ENCODE measurements at regions not wholly inside any gene's neighbourhood (a gene's known extent, or its start where the extent isn't known, plus 50 kb on each side); places are given as distances from the start of the nearest gene placed in this dataset.

GRCh38 chr3:124520970-124521369, 209.3 kb upstream of the UMPS start:
- Histone ChIP-seq H3K36me3 (ENCODE audit: insufficient read depth, low read length) (no peaks in the 10 kb centered on the region), H4K20me1 (ENCODE audit: insufficient read depth, low read length) (no peaks in the 10 kb centered on the region), H3K4me3 (ENCODE audit: insufficient read depth, low read length) (no peak overlapping the region), H3K4me1 (ENCODE audit: insufficient read depth, low read length) (no peaks in the 10 kb centered on the region), H2AFZ (ENCODE audit: low read length) (no peak overlapping the region), H3K27me3 (ENCODE audit: insufficient read depth, low read length) (peaks cover 16% of the 10 kb centered on the region), H3K4me2 (ENCODE audit: insufficient read depth, low read length) (no peak overlapping the region), H3K27ac (ENCODE audit: low read depth, low read length) (no peak overlapping the region), H3K79me2 (ENCODE audit: insufficient read depth, low read length) (no peaks in the 10 kb centered on the region), H3K9me3 (ENCODE audit: low read depth, low read length) (no peaks in the 10 kb centered on the region)
- TF ChIP-seq CTCF (IDR thresholded peaks at IDR 0.05; ENCODE audit: extremely low read depth, low read depth, low read length) = no peak
- DNase-seq (ENCODE audit: insufficient read length, low spot score, missing footprints) = no peak

GRCh38 chr3:124522082-124522625, 208.1 kb upstream of the UMPS start:
- no peaks in the 10 kb centered on the region for H4K20me1 ChIP-seq (ENCODE audit: insufficient read depth, low read length)
- H3K4me3 ChIP-seq (ENCODE audit: insufficient read depth, low read length) = no peak overlapping the region
- TF ChIP-seq CTCF (IDR thresholded peaks at IDR 0.05; ENCODE audit: extremely low read depth, low read depth, low read length) = no peak
- no peak overlapping the region for H2AFZ ChIP-seq (ENCODE audit: low read length)
- H3K4me1 ChIP-seq (ENCODE audit: insufficient read depth, low read length) = no peaks in the 10 kb centered on the region
- no peaks in the 10 kb centered on the region for H3K36me3 ChIP-seq (ENCODE audit: insufficient read depth, low read length)
- no peak overlapping the region for H3K27ac ChIP-seq (ENCODE audit: low read depth, low read length)
- DNase-seq (ENCODE audit: insufficient read length, low spot score, missing footprints) = no peak
- no peak overlapping the region for H3K4me2 ChIP-seq (ENCODE audit: insufficient read depth, low read length)
- no peaks in the 10 kb centered on the region for H3K9me3 ChIP-seq (ENCODE audit: low read depth, low read length)
- no peaks in the 10 kb centered on the region for H3K79me2 ChIP-seq (ENCODE audit: insufficient read depth, low read length)
- H3K27me3 ChIP-seq (ENCODE audit: insufficient read depth, low read length) = peaks cover 16% of the 10 kb centered on the region

GRCh38 chr3:124526601-124527000, 203.7 kb upstream of the UMPS start:
- no peaks in the 10 kb centered on the region for H3K9me3 ChIP-seq (ENCODE audit: low read depth, low read length)
- peaks cover 4% of the 10 kb centered on the region for H3K27me3 ChIP-seq (ENCODE audit: insufficient read depth, low read length)
- no peak overlapping the region for H3K27ac ChIP-seq (ENCODE audit: low read depth, low read length)
- H3K36me3 ChIP-seq (ENCODE audit: insufficient read depth, low read length) = no peaks in the 10 kb centered on the region
- peak; percentile 14 for TF ChIP-seq CTCF (IDR thresholded peaks at IDR 0.05; ENCODE audit: extremely low read depth, low read depth, low read length)
- DNase-seq (ENCODE audit: insufficient read length, low spot score, missing footprints) = no peak
- no peaks in the 10 kb centered on the region for H3K4me1 ChIP-seq (ENCODE audit: insufficient read depth, low read length)
- no peaks in the 10 kb centered on the region for H3K79me2 ChIP-seq (ENCODE audit: insufficient read depth, low read length)
- no peaks in the 10 kb centered on the region for H4K20me1 ChIP-seq (ENCODE audit: insufficient read depth, low read length)
- H3K4me3 ChIP-seq (ENCODE audit: insufficient read depth, low read length) = no peak overlapping the region
- H3K4me2 ChIP-seq (ENCODE audit: insufficient read depth, low read length) = no peak overlapping the region
- no peak overlapping the region for H2AFZ ChIP-seq (ENCODE audit: low read length)

DNA sequence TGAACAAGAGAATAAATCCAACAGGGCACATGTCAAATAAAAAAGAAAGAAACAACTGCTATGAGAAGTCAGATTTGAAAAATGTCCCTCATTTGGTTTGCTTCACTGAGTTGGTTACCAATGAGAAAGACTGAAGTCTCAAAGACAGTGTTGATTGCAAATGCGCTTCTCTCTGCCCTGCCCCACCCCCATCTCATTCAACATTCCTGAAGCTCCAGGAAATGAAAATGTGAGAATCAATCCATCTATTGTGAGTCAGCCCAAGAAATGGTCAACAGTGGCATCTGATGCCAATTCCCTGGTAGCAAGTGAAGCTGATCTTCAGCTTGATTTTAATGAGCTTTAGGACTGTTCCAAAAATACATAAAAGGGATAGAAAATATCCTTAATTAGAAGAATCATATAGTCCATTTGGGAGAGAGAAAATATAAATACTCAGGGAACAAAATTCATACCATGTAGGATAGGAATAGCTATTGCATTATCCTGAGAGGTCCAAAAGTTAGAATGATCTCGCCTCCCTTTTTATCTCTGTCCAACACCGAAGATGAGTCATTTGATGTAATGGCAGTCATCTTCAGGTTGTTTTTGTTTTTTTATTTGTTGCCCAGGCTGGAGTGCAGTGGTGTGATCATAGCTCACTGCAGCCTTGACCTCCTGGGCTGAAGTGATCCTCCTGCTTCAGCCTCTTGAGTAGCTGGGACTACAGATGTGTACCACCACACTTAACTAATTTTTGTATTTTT, 200.3 kb upstream of the UMPS start:
- no peak overlapping the region for H3K4me2 ChIP-seq (ENCODE audit: insufficient read depth, low read length)
- TF ChIP-seq CTCF (IDR thresholded peaks at IDR 0.05; ENCODE audit: extremely low read depth, low read depth, low read length) = no peak
- no peak overlapping the region for H2AFZ ChIP-seq (ENCODE audit: low read length)
- peaks cover 4% of the 10 kb centered on the region for H3K27me3 ChIP-seq (ENCODE audit: insufficient read depth, low read length)
- no peak for DNase-seq (ENCODE audit: insufficient read length, low spot score, missing footprints)
- no peaks in the 10 kb centered on the region for H3K4me1 ChIP-seq (ENCODE audit: insufficient read depth, low read length)
- H3K9me3 ChIP-seq (ENCODE audit: low read depth, low read length) = no peaks in the 10 kb centered on the region
- no peak overlapping the region for H3K27ac ChIP-seq (ENCODE audit: low read depth, low read length)
- no peaks in the 10 kb centered on the region for H3K36me3 ChIP-seq (ENCODE audit: insufficient read depth, low read length)
- H3K79me2 ChIP-seq (ENCODE audit: insufficient read depth, low read length) = no peaks in the 10 kb centered on the region
- no peaks in the 10 kb centered on the region for H4K20me1 ChIP-seq (ENCODE audit: insufficient read depth, low read length)
- H3K4me3 ChIP-seq (ENCODE audit: insufficient read depth, low read length) = no peak overlapping the region
